ACHN (cell line): ENCODE measurements at regions not wholly inside any gene's neighbourhood (a gene's known extent, or its start where the extent isn't known, plus 50 kb on each side); places are given as distances from the start of the nearest gene placed in this dataset.
"Not testable (repeated sequence)": the region's sequence is repeated elsewhere in the genome, so short reads cannot be mapped to it uniquely, and the experiment has no call there.

Source experiments
- DNase-seq: peaks from one replicate; pipeline ENCODE4 v3.0.0-alpha.2; 2015
- in situ Hi-C: cut with HindIII; loops from 2 replicates; pipeline ENCODE4 v1.10.0; 2017; ENCODE audit warnings: low sequenced_read_pairs, low pct_ligation_motif_present, low pct_unique_long_range_greater_than_20kb

DNA sequence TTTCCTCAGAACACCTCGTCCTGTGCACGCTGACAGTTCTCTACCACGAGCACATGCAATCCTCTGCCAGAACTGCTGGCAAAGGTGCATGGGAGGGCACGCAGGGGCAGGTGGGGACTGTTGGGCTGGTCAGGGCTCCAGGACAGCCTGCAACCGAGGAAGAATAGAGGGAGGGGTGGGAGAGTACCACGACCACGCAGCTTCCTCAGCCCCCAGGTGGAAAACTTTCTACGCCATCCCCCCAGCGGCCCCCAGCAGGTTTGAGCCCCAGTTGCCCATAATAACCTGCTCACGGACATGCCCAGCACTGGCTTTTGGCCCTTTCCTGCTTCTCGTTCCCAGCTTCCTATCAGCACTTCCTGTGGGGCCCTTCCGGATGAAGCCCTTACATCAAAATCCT lies 199.3 kb downstream of the C16orf95 start:
- DNase-seq: no peak
- in situ Hi-C loops: no loop called here

DNA sequence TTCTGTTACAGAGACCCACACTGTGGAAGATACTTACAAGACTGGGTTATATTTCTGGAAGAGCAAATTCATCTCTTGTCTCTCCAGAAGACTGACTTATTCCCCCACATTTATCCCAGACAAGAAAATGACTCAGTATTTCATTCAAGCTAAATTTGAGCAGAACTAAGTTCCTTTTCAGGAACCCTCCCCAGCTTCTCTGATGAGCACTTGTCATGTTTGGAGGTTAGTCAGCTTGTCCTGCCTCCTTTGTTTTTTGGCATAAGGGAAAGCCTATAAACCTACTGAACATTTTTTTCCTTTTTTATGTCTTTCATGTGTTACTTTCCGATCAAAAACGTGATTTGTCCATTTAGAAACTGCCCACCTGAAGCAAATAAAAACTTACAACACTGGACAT lies 198.0 kb downstream of the C16orf95 start:
- in situ Hi-C loops: no loop called here
- DNase-seq: no peak

DNA sequence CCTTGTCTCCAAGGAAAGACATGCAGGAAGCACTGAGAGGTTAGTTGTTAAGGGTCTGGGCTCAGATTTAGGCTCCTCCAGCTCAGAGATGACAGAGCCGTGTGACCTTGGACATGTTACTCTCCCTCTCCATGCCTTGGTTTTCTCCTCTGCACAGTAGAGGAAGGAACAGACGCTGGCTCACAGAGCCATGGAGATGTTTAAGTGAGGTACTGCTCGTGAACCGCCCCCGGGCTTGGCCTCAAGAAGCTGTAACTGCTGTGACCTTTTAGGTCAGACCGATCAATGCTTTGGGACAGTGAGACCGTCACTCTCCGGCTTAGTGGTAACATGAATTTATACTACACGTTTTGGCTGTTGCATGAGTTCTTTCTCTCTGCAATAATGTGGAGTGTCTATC lies 197.4 kb downstream of the C16orf95 start:
- DNase-seq: no peak
- in situ Hi-C loops: no loop called here

DNA sequence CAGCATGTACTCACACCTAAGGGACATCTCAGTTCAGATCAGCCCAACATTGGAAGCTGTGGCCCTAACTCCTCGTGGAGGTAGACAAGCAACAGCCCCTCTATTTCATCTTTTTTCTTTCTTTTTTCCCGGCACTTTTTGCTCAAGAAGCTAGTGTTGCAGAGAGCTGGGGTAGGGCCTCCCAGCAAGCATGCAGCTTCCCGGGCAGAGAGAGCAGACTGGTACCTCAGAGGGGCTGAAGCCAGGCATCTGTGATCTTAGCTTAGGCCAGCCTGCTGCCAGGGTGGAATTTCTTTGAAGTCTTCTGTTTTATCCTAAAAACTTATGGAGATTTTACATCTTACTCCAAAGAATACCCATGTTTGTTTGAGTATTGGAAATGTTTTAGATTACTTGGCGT lies 195.4 kb downstream of the C16orf95 start:
- no peak for DNase-seq
- in situ Hi-C loops: no loop called here

DNA sequence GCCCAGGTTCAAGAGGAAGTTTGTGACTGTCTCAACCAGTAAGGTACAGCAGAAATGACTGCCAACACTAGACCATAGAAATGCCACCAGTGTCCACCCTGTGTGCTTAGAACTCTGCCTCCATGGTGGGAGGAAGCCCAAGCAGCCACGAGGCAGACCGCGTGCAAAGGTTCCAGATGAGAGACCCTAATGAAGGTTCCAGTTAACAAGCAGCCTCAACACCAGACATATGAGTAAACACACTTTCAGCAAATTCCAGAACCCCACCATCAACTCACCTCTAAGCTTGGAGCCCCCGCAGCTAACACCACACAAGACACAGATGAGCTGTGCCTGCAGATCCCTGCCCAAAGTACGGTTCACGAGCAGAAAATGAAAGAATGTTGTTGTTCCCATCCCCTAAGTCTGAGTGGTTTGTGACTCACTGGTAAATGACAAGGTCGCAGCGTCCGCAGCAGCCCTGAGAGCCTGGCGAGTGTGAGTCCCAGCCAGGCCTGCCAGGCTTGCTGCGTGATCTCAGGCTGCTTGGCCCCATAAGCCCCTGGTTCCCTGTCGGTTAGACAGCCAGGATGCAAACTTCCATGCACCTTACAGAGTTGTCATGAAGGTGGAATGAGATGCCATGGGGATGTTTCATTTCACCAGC lies 193.7 kb downstream of the C16orf95 start:
- in situ Hi-C loops: no loop called here

DNA sequence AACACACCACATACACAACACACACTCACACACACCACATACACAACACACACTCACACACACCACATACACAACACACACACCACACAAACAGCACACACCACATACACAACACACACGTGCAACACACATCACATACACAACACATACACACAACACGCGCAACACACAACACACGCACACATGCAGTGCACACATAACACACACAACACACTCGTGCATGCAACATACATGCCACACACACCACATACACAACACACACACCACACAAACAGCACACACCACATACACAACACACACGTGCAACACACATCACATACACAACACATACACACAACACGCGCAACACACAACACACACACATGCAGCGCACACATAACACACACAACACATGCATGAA lies 192.8 kb downstream of the C16orf95 start:
- in situ Hi-C loops, DNase-seq: not testable (repeated sequence)

More for the DNA sequence above, 193.7 kb downstream of the C16orf95 start:
- no peak for DNase-seq

DNA sequence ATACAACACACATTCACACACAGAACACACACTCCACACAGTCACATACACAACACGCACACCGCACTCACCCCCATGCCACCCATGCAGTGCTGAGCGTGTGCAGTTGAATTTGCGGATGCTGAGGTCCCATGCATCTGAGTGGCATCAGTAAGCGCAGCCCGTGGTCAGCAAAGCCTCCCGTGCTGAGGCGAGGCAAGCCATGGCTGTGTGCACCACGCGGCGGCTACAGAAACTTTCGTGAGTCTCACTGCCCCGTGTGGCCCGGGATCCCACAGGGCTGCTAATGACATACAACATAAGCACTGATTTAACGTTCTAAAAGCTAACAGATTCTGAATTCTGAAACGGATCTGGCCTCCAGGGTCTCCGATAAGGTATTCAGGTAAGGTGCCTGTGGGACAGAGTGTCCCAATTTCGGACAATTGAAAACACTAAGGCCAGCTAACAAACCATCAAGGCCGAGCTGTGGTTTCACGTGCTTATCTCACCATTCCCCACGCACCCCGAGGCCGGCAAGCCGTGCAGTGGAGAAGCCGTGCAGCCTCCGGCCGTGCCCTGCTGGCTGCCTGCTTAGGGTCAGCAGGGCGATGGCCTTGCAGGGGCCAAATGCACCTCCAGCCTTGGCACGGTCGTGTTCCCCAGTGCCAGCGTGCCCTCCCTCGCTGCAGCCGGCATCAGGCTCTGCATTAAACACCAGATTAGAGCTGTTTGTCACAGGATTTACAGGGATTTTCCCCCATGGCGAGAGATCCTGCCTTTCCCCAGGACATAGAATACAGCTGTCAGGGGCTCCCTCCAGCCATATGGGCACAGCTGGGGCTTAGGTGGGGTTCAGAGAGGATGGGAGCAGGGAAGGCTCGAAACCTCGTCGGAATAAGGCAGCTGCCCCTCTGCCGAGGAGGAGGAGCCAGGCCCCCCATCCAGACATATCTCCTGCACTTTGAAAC lies 191.7 kb downstream of the C16orf95 start:
- no peak for DNase-seq
- in situ Hi-C loops: no loop called here

DNA sequence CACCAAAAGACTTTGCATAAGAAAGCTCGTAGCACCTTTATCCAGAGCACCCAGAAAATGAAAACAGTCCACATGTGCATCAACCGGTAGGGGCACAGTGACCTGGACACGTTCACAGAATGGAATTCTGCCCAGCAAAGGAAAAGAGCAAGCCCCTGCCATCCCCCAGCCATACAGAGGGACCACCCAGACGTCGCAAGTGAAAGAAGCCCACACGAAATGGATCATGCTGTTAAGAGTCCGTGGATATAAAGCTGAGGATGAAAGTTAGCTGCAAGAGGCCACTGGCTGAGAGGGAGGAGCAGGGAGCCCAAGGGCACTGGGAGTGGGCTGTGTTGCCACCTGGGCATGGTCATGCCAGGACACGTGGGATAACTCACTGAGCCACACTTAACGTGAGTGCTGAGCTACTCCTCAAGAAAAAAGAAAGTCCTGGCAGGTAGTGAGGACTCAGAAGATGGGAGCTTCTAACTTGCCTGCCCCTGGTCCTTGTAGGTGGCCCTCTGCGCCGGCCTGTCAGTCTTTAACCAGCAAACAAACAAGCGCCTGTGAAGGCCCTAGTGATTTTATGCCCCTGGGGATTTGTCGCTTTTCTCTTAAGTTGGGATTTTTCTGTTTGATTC lies 190.7 kb downstream of the C16orf95 start:
- in situ Hi-C loops: no loop called here
- no peak for DNase-seq

DNA sequence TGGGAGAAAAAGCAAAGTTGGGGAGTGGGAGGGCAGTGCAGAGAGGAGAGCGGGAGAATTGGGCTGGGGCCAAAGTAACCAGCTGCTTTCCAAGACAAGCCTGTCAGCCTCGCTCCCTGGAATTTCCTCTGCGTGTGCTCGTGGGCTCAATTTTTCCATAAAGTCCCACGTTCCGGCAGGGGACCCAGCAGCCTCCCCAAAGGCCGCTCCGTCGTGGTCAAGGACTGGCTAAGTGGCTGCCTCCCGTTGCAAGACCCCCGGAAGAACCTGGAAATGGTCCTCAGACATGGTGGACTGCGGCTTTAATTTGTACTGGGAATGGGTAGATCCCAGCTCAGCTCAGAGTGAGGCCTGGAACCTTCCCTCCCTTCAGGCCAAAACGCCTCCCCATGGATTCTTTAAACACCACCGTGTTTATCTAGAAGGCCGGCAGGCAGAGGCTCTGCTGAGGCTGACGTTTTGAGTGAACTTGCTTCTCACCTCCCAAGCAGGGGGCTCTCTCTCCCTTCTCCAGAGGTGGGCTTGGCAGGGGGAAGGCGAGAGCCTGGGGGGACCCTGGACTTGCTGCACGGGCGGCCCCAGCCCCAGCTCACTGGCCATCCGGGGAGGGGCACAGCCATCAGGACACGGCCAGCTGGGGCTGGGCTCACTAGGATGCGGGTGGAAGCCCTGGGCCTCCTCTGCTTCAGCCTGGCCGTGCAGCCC lies 190.0 kb downstream of the C16orf95 start:
- DNase-seq: no peak
- in situ Hi-C loops: no loop called here

DNA sequence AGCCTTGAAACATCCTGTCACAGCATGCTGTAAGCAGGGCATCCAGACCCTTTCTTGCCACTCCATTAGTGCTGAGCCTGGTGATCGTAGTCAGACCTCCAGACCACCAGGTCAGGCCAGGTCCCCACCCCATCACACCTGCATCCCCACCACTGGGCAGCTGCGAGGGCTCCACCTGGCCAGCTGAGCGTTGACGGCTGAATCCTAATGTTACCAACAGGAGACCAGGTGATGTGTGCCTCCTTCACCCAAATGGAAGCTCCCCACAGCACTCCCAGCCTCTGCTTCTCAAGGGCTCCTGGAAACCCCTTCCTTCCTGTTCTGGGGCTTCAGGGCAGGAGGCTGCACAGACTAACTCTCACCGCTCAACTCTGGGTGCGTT lies 189.4 kb downstream of the C16orf95 start:
- in situ Hi-C loops: no loop called here
- DNase-seq: no peak

DNA sequence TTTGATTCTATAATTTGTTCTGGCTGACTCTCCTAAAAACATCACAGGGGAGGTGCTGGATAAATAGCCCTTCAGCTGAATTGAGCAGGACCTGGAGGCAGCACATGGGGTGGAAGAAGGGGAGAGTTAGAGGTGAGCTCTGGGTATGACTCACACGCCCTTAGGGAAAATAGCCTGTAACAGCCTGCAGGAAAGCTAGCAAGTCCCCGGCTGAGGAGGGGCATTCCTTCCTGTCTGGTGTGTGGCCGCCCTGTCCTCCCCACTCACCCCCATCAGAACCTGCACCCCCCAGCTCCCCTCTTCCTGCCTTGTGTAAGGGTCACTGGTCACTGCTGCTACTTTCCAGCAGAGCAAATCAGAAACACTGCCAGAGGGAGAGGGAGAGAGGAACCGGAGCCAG lies 187.4 kb downstream of the C16orf95 start:
- DNase-seq: no peak
- in situ Hi-C loops: no loop called here

DNA sequence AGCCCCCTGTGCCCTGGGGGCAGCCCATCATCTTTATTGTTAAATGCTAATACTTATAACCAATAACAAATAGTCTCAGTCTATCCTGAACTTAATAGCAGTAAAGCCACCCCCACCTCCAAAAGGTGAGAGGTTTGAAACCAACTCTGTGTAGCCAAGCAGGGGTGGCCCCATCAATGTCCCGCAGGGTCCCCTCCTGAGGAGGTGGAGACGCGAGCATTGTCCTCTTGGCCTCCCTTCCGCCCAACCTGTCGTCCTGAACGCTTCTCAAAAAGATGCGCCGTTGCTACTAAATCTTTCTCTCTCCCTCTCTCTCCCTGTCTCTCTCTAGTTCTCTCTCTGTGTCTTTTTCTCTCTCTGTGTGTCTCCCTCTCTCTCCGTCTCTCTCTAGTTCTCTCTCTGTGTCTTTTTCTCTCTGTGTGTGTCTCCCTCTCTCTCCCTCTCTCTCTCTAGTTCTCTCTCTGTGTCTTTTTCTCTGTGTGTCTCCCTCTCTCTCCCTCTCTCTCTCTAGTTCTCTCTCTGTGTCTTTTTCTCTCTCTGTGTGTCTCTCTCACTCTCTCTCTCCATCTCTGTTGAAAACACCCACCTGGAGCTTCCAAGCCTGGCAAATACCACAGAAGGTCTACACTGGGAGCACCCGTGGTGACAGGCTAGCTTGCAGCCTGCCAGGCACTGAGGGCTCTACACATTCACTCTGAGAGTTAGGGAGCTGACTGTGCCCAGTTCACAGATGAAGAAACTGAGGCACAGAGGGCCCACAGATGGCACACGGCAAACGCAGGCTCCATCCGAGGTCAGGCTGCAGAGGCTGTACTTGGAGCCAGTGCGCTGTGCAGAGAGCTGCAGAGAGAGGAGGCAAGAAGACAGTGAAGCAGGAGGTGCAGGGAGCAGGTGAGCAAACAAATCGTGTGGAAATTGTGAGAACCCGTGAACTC lies 185.9 kb downstream of the C16orf95 start:
- no peak for DNase-seq

DNA sequence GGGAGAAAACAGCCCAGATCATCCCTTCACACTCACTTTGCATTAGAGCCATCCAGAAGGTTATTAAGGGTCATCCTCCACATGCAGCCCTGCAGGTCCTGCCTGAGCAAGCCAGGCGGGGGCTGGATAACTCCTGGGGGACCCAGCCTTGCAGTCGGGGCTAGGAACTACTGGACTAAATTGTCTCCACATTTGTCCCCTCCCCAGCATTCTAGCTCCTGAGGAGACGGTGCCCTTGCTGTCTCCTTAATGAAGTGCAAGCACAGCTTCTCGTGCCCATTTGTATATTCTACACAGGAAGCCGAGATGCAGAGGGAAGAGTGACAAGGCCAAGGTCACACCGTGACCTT lies 185.2 kb downstream of the C16orf95 start:
- in situ Hi-C loops: no loop called here
- no peak for DNase-seq

More for the DNA sequence above, 185.9 kb downstream of the C16orf95 start:
- in situ Hi-C loops: no loop called here

DNA sequence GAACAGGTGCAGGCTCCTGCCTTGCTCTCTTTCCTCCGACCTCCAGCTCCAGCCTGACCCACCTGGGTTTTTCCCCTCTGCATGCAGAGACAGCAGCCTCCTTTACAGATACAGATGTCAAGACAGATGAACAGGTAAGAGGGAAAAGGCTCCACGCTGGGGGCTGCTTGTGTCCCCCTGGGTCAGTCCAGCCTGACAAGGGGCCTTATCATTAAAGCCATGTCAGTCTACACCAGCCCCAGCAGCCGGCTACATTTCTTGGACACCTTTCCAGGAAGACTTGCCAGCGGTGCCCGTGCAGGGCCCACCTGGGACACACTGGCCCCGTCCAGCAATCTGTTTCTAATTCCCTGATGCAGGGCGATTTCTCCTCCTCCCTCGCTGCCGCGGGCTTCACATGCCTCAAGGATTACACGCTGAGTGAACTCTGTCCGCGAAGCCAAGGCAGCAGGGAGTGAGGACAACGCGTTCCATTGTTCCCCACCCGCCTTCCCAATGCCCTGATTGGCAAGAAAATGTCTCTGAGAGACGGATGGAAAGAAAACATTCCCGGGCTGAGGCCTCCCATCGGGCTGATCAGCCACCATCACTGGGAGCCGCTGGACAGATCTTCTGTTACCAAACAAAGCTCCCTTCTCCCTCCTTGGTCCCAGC lies 184.7 kb downstream of the C16orf95 start:
- in situ Hi-C loops: no loop called here

DNA sequence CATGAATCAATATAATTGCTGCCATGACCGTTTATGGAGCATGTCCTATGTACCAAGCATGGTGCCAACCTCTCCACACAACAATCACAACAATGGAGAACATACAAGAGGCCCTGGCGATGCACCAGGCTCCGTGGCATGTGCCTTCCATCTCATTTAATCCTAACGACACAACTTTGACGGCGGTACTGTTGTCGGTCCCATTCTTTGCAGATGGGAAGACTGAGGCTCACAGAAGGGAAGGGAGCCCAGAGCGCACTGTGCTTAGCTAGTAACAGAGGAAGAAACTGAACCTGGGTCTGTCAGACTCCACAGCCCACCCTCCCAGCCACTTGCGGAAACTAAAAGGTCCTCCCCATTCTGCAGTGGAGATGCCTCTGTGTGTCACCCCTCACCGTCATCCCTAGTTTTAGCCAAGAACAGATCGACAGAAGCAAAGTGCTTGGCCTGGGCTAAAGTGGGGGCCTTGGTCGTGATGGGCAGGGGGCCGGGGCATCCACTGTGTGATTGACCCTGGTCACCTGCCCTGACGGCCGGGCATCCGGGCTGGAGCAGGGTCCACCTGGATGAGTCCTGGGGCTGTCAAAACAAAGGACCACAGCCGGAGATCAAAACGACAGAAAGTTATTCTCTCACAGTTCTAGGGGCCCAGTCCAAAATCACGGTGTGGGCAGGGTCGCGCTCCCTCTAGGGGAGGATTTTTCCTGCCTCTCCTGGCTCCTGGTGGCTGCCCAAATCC lies 183.9 kb downstream of the C16orf95 start:
- DNase-seq: no peak
- in situ Hi-C loops: no loop called here

More for the DNA sequence above, 184.7 kb downstream of the C16orf95 start:
- DNase-seq: no peak

DNA sequence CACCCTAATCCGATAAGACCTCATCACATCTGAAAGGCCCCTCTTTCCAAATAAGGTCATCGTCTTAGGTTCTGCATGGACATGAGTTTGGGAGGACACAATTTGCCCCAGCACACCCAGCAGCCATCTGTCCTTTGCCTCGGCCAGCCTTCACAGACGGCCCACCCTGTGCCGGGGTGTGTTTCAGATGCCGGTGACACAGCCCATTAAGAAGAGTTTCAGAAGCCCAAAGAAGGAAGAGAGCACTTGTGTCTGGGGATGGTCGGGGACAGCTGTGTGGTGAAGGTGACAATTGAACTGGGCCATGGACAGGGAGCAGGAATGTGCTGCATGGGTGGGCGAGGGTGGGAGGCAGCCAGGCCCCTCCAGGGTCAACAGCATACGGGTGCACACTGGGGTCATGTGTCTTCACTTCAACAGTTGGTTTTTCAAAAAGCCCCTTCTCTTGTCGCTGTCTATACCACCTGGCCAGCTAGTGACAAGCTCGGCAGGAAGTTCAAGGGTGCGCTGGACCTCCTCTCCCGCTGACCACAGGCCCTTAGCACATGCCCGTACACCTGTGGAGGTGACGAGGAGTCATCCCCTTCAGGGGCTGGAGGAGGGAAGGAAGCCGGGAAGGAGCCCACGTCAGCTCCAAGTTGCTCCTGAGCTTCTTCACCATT lies 183.1 kb downstream of the C16orf95 start:
- DNase-seq: no peak
- in situ Hi-C loops: no loop called here

DNA sequence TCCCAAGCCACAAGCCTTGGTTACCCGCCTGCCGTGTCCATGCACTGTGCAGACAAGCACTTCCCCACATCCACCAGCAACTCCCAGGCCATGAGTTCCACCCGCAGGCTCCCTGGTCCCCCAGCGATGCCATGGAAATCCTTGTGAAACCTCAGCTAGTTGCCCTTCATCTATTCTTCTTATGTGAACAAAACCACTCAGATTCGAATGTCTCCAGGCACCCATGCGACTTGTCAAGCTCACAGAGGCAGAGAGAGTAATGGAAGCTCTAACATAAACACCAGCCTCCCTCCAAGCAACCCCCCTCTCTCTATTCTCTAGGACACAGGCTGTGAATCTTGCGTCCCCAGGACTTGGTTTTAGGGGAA lies 182.6 kb downstream of the C16orf95 start:
- in situ Hi-C loops: no loop called here
- DNase-seq: no peak
